ENCODE measurements at regions not wholly inside any gene's neighbourhood (a gene's known extent, or its start where the extent isn't known, plus 50 kb on each side); places are given as distances from the start of the nearest gene placed in this dataset.

DNA sequence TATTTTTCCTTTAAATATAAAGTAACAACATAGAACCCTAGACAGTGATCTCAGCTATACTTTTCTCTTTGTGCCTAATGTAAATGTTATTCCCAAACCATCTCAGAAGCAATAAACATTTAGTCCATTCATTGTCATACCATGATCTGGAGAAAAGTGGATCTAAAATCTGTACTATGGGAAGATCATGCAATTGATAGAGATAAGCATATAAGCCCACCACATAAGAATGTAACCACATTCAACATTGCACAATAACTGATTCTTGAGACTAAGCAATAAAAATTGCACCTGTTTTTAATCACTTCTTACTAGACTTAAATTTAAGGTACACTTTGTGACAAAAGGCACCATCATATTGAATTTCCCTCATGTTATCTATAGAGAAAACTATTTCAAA lies 1403.0 kb upstream of the C9orf72 start:
- TF ChIP-seq, protein P1, sequence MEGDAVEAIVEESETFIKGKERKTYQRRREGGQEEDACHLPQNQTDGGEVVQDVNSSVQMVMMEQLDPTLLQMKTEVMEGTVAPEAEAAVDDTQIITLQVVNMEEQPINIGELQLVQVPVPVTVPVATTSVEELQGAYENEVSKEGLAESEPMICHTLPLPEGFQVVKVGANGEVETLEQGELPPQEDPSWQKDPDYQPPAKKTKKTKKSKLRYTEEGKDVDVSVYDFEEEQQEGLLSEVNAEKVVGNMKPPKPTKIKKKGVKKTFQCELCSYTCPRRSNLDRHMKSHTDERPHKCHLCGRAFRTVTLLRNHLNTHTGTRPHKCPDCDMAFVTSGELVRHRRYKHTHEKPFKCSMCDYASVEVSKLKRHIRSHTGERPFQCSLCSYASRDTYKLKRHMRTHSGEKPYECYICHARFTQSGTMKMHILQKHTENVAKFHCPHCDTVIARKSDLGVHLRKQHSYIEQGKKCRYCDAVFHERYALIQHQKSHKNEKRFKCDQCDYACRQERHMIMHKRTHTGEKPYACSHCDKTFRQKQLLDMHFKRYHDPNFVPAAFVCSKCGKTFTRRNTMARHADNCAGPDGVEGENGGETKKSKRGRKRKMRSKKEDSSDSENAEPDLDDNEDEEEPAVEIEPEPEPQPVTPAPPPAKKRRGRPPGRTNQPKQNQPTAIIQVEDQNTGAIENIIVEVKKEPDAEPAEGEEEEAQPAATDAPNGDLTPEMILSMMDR (IDR thresholded peaks at IDR 0.05): no peak
- no peak for TF ChIP-seq POLR2A (IDR thresholded peaks at IDR 0.05)
- TF ChIP-seq POLR2AphosphoS5 (IDR thresholded peaks at IDR 0.05): no peak
- no peak for TF ChIP-seq EP300 (IDR thresholded peaks at IDR 0.05)

Data from sigmoid colon (tissue), 4 donors.